Keratinocyte (primary cell): ENCODE measurements at regions not wholly inside any gene's neighbourhood (a gene's known extent, or its start where the extent isn't known, plus 50 kb on each side); places are given as distances from the start of the nearest gene placed in this dataset.

Experiments used
- CTCF ChIP-seq, 3 experiments: IDR thresholded peaks in 1 of 3; conservative IDR thresholded peaks in 1 of 3; optimal IDR thresholded peaks in 1 of 3; 2 replicates in 2 of 3; 3 replicates in 1 of 3; pipeline versions ENCODE3 to v1.5.1; 2011; ENCODE audit warnings: low read length in 3 of 3, mild to moderate bottlenecking in 3 of 3, moderate library complexity in 2 of 3, control low read depth in 1 of 3, inconsistent platforms in 1 of 3; ENCODE audit not compliant: insufficient read depth in 2 of 3; ENCODE audit errors: extremely low read depth in 1 of 3
- EZH2 ChIP-seq: IDR thresholded peaks from one replicate; pipeline ENCODE4 v1.6.1; 2012; ENCODE audit warnings: inconsistent platforms, mild to moderate bottlenecking, low read length, moderate library complexity

GRCh38 chr13:62305756-62306155 is 890.1 kb upstream of the PCDH20 start:
- TF ChIP-seq CTCF (optimal IDR thresholded peaks at IDR 0.05 in 1 of 3, IDR thresholded peaks at IDR 0.05 in 1 of 3, conservative IDR thresholded peaks at IDR 0.05 in 1 of 3; ENCODE audit: extremely low read depth in 1 of 3, insufficient read depth in 2 of 3, low read length in 3 of 3) = no peak
- TF ChIP-seq EZH2 = no peak
